Endothelial cell of umbilical vein (primary cell): ENCODE measurements at regions not wholly inside any gene's neighbourhood (a gene's known extent, or its start where the extent isn't known, plus 50 kb on each side); places are given as distances from the start of the nearest gene placed in this dataset.

Experiments
- BruUV-seq: library from RNA; stranded (reverse); fragments of 400-500 nt; replicated peaks from 2 replicates; lab custom pipeline; 2021; lab: Mats Ljungman, UMichigan
- CTCF ChIA-PET: fragments of 300-600, 350-600 bp; sonication (Branson Sonifier 250); formaldehyde crosslinking; loops from one replicate; lab custom pipeline; 2021; ENCODE audit warnings: antibody characterized with exemption, inconsistent platforms; lab: Charles Lee
- POLR2A ChIA-PET: fragments of 300-600, 350-600 bp; sonication (Branson Sonifier 250); formaldehyde crosslinking; loops from one replicate; lab custom pipeline; 2021; ENCODE audit warnings: antibody characterized with exemption, inconsistent platforms; lab: Charles Lee
- DNase-seq: peaks from one replicate; pipeline ENCODE4 v3.0.0-alpha.2; 2011; ENCODE audit warnings: low read depth, low spot score
- FAIRE-seq: peaks from 2 replicates; lab custom pipeline; 2011; peaks lifted over from hg19 to GRCh38; lab: Jason Lieb, UNC
- H2AFZ ChIP-seq: 2 replicates; pipeline ENCODE4 v1.6.0; 2012; ENCODE audit warnings: low read depth, low read length, control low read depth, inconsistent platforms
- H3K27ac ChIP-seq: 2 replicates; pipeline ENCODE4 v1.5.1; 2011; ENCODE audit warnings: low read depth, mild to moderate bottlenecking, control low read depth, low read length, moderate library complexity; ENCODE audit not compliant: insufficient read depth
- H3K27me3 ChIP-seq, 2 experiments: 2 replicates each; pipeline versions ENCODE4 v1.6.0 to v1.6.1; 2011; ENCODE audit warnings: low read length in 2 of 2, mixed read lengths in 1 of 2; ENCODE audit not compliant: control insufficient read depth in 2 of 2, insufficient read depth in 2 of 2
- H3K36me3 ChIP-seq, 2 experiments: 2 replicates in 1 of 2; 3 replicates in 1 of 2; pipeline ENCODE4 v1.5.1; 2011; ENCODE audit warnings: low read length in 2 of 2, mild to moderate bottlenecking in 1 of 2, moderate library complexity in 1 of 2; ENCODE audit not compliant: control insufficient read depth in 2 of 2, insufficient read depth in 2 of 2; ENCODE audit errors: extremely low read depth in 1 of 2
- H3K4me1 ChIP-seq: 3 replicates; pipeline ENCODE4 v1.5.1; 2011; ENCODE audit warnings: mild to moderate bottlenecking, low read length; ENCODE audit not compliant: control insufficient read depth, insufficient read depth; ENCODE audit errors: extremely low read depth
- H3K4me2 ChIP-seq: 2 replicates; pipeline ENCODE4 v1.6.1; 2011; ENCODE audit warnings: low read length, control low read depth, mixed read lengths; ENCODE audit not compliant: insufficient read depth
- H3K4me3 ChIP-seq, 3 experiments: fragments of 200-600 bp in 1 of 3; sonication (generic), shearing (Covaris generic) in 1 of 3; replicated peaks in 1 of 3; 2 replicates each; pipeline ENCODE4 v1.5.1; 2011 to 2016; ENCODE audit warnings: control low read depth in 3 of 3, low read length in 3 of 3, mild to moderate bottlenecking in 2 of 3, inconsistent platforms in 1 of 3, low read depth in 1 of 3, moderate library complexity in 1 of 3; ENCODE audit not compliant: insufficient read depth in 1 of 3
- H3K79me2 ChIP-seq: 2 replicates; pipeline ENCODE4 v1.6.0; 2012; ENCODE audit warnings: low read length, inconsistent platforms; ENCODE audit not compliant: control insufficient read depth, insufficient read depth
- H3K9ac ChIP-seq: replicated peaks from 2 replicates; pipeline ENCODE3; 2011; ENCODE audit warnings: low read length, control low read depth; ENCODE audit not compliant: insufficient read depth; ENCODE audit errors: extremely low read depth
- H3K9me1 ChIP-seq: replicated peaks from 3 replicates; pipeline ENCODE4 v1.6.0; 2011; ENCODE audit warnings: mild to moderate bottlenecking, low read length; ENCODE audit not compliant: control insufficient read depth, insufficient read depth; ENCODE audit errors: extremely low read depth
- H3K9me3 ChIP-seq: replicated peaks from 2 replicates; pipeline ENCODE4 v1.5.1; 2012; ENCODE audit warnings: low read length, inconsistent platforms; ENCODE audit not compliant: control insufficient read depth, insufficient read depth
- H4K20me1 ChIP-seq: replicated peaks from 2 replicates; pipeline ENCODE3; 2011; ENCODE audit warnings: mild to moderate bottlenecking, low read length; ENCODE audit not compliant: control insufficient read depth, insufficient read depth; ENCODE audit errors: extremely low read depth
- CTCF ChIP-seq, 2 donors: IDR thresholded peaks; 1 replicate in 1 of 2; 2 replicates in 1 of 2; pipeline ENCODE4 v1.5.1; 2011; ENCODE audit warnings: low read length in 2 of 2, mild to moderate bottlenecking in 2 of 2, moderate library complexity in 2 of 2, control low read depth in 1 of 2, inconsistent platforms in 1 of 2, low read depth in 1 of 2; ENCODE audit not compliant: insufficient read depth in 1 of 2; ENCODE audit errors: extremely low read depth in 1 of 2
- EZH2 ChIP-seq: IDR thresholded peaks from 2 replicates; pipeline ENCODE4 v1.6.1; 2012; ENCODE audit warnings: borderline replicate concordance, low read depth, mild to moderate bottlenecking, moderate library complexity, low read length, inconsistent platforms; ENCODE audit not compliant: severe bottlenecking
- FOS ChIP-seq: IDR thresholded peaks from 2 replicates; pipeline ENCODE4 v1.6.1; 2011; ENCODE audit warnings: mild to moderate bottlenecking, low read length, moderate library complexity, borderline replicate concordance; ENCODE audit not compliant: insufficient read depth
- GATA2 ChIP-seq: IDR thresholded peaks from 2 replicates; pipeline ENCODE4 v1.7.0; 2011; ENCODE audit warnings: low read depth, mild to moderate bottlenecking, moderate library complexity, mixed read lengths, low read length; ENCODE audit not compliant: insufficient read length, insufficient read depth
- MAX ChIP-seq: IDR thresholded peaks from 2 replicates; pipeline ENCODE4 v1.6.1; 2011; ENCODE audit not compliant: insufficient read depth, insufficient read length
- MYC ChIP-seq: IDR thresholded peaks from one replicate; pipeline ENCODE4 v1.6.1; 2011; ENCODE audit warnings: mild to moderate bottlenecking, low read depth, low read length
- POLR2A ChIP-seq: IDR thresholded peaks from 2 replicates; pipeline ENCODE4 v1.6.1; 2012; ENCODE audit warnings: low read depth, mild to moderate bottlenecking, control low read depth, low read length
- POLR2AphosphoS5 ChIP-seq: IDR thresholded peaks from 2 replicates; pipeline ENCODE4 v1.6.1; 2012; ENCODE audit warnings: low read depth, mild to moderate bottlenecking, control low read depth, low read length, moderate library complexity; ENCODE audit not compliant: insufficient read depth
- dilution Hi-C: fragments of 300-500 bp; cut with MboI; formaldehyde crosslinking; loops from one replicate; pipeline ENCODE4 v1.15.0; 2019; ENCODE audit warnings: low sequenced_read_pairs; ENCODE audit not compliant: extremely low pct_ligation_motif_present
- intact Hi-C: fragments of 100-400 bp; cut with micrococcal nuclease; formaldehyde crosslinking; loops from one replicate; pipeline ENCODE4 v1.10.0; 2022

GRCh38 chr18:52242711-52243110 is 97.3 kb upstream of the DCC start:
- TF ChIP-seq EZH2 (no peak), GATA2 (no peak), CTCF (IDR thresholded peaks at IDR 0.05; ENCODE audit: extremely low read depth in 1 of 2, insufficient read depth in 1 of 2, low read depth in 1 of 2, low read length in 2 of 2) (no peak), POLR2A (no peak), MAX (no peak), MYC (no peak), POLR2AphosphoS5 (no peak), FOS (no peak)
- no peak overlapping the region for H3K9ac ChIP-seq
- H3K9me1 ChIP-seq: no peaks in the 10 kb centered on the region
- no peak overlapping the region for H2AFZ ChIP-seq
- DNase-seq (no peak), FAIRE-seq (no peak)
- intact Hi-C loops: no loop called here
- no peak overlapping the region for H3K4me2 ChIP-seq
- peaks cover 2% of the 10 kb centered on the region for H3K9me3 ChIP-seq
- no peak overlapping the region for H3K4me3 ChIP-seq
- POLR2A ChIA-PET: no interaction called here
- CTCF ChIA-PET: no interaction called here
- dilution Hi-C loops: no loop called here
- no peak overlapping the region for H3K27ac ChIP-seq
- no peaks in the 10 kb centered on the region for H3K79me2 ChIP-seq
- no peaks in the 10 kb centered on the region for H3K36me3 ChIP-seq
- H3K4me1 ChIP-seq: no peaks in the 10 kb centered on the region
- no TSS peak for BruUV-seq
- no peaks in the 10 kb centered on the region for H4K20me1 ChIP-seq
- H3K27me3 ChIP-seq: no peaks in the 10 kb centered on the region
